Activated B cell treated with CpG ODN at 0.5 μM for 24 hours (primary cell): ENCODE measurements at regions not wholly inside any gene's neighbourhood (a gene's known extent, or its start where the extent isn't known, plus 50 kb on each side); places are given as distances from the start of the nearest gene placed in this dataset.

Experiments used
- ATAC-seq: fragments of 200-7000 bp; cut with Tn5 transposase; one replicate; pipeline ENCODE4 v1.10.0; 2021; ENCODE audit warnings: low read depth, mild to moderate bottlenecking, moderate library complexity
- CTCF ChIA-PET: fragments of 350-600 bp; sonication (Branson Sonifier 250); formaldehyde crosslinking; loops from one replicate; lab custom pipeline; 2021; ENCODE audit warnings: antibody characterized with exemption; lab: Charles Lee
- POLR2A ChIA-PET: fragments of 350-600 bp; sonication (Branson Sonifier 250); formaldehyde crosslinking; loops from one replicate; lab custom pipeline; 2021; ENCODE audit warnings: antibody characterized with exemption; lab: Charles Lee
- DNase-seq: peaks from one replicate; pipeline ENCODE4 v3.0.0; 2022
- H3K27ac Mint-ChIP-seq: one replicate; pipeline ENCODE4 v1.8.0; 2020; ENCODE audit warnings: mixed read lengths
- H3K27me3 Mint-ChIP-seq: one replicate; pipeline ENCODE4 v1.8.0; 2021; ENCODE audit warnings: mixed read lengths
- H3K36me3 Mint-ChIP-seq: one replicate; pipeline ENCODE4 v1.8.0; 2021; ENCODE audit warnings: low read depth, mixed read lengths
- H3K4me1 Mint-ChIP-seq: one replicate; pipeline ENCODE4 v1.8.0; 2021; ENCODE audit warnings: mixed read lengths
- H3K4me3 Mint-ChIP-seq: one replicate; pipeline ENCODE4 v1.8.0; 2020; ENCODE audit warnings: mild to moderate bottlenecking, mixed read lengths
- H3K9me3 Mint-ChIP-seq: one replicate; pipeline ENCODE4 v1.8.0; 2020; ENCODE audit warnings: mixed read lengths
- CTCF ChIP-seq: fragments of 200-600 bp; IDR thresholded peaks from one replicate; pipeline ENCODE4 v1.8.0; 2022; ENCODE audit warnings: antibody characterized with exemption, mild to moderate bottlenecking
- intact Hi-C: fragments of 100-400 bp; cut with micrococcal nuclease; formaldehyde crosslinking; loops from one replicate; pipeline ENCODE4 v1.15.1; 2024

DNA sequence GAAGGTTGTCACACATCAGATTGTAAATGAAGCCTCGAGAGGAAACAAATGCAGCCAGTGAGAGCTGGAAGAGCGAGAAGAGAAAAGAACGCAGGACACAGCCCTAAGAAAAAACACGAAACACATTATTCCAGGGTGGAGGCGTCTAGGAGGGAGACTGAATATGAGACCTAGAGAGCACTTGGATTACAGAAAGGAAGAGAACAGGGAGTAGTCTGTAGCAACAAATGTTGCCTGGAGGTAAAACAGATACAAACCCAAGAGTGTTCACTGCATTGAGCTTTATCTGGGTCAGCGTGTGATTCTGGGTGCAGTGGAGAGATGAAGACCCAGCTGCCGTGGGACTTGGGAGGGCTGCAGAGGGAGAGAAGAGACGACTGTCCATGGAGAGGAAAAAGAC, 50.1 kb upstream of the SETD7 start:
- no peaks in the 10 kb centered on the region for H3K9me3 Mint-ChIP-seq
- DNase-seq (no peak), ATAC-seq (no peak)
- POLR2A ChIA-PET: interaction anchor here (0.8 kb wide), 1 partner anchor 45 kb away, joined by 3 read pairs; no protein-coding TSS in a partner anchor
- H3K36me3 Mint-ChIP-seq: no peaks in the 10 kb centered on the region
- no peak overlapping the region for H3K27ac Mint-ChIP-seq
- peaks cover 10% of the 10 kb centered on the region for H3K27me3 Mint-ChIP-seq
- CTCF ChIA-PET: interaction anchor here (1.1 to 1.7 kb wide), 2 partner anchors 44 to 647 kb away, joined by 3 to 5 read pairs; no protein-coding TSS in a partner anchor
- H3K4me3 Mint-ChIP-seq: peak overlapping the region; percentile 73
- H3K4me1 Mint-ChIP-seq: peaks cover 9% of the 10 kb centered on the region
- intact Hi-C loops: loop anchor here (10.0 kb wide), 1 partner anchor 1279 kb away; no protein-coding TSS in a partner anchor
- no peak for TF ChIP-seq CTCF
